HepG2 (cell line): ENCODE measurements at regions not wholly inside any gene's neighbourhood (a gene's known extent, or its start where the extent isn't known, plus 50 kb on each side); places are given as distances from the start of the nearest gene placed in this dataset.

Source experiments
- ATAC-seq: fragments of 200-7000 bp; cut with Tn5 transposase; 3 replicates; pipeline ENCODE4 v1.9.1; 2020; ENCODE audit warnings: mild to moderate bottlenecking, moderate library complexity
- BruUV-seq: library from RNA; stranded (reverse); fragments of 400-500 nt; replicated peaks from 2 replicates; lab custom pipeline; 2021; lab: Mats Ljungman, UMichigan
- CTCF ChIA-PET: fragments of 300-600 bp; formaldehyde crosslinking; extraction: SDS; loops from one replicate; lab custom pipeline; 2021; ENCODE audit warnings: low total read pairs, inconsistent platforms, low intra/inter-chr PET ratio; lab: Yijun Ruan, JAX
- POLR2A ChIA-PET: fragments of 350-600 bp; sonication (Branson Sonifier 250); formaldehyde crosslinking; loops from one replicate; lab custom pipeline; 2020; ENCODE audit warnings: antibody characterized with exemption, inconsistent platforms; lab: Yijun Ruan, JAX
- DNase-seq: peaks from one replicate; pipeline ENCODE4 v3.0.0-alpha.2; 2015; ENCODE audit warnings: low spot score
- FAIRE-seq: peaks from 3 replicates; lab custom pipeline; 2011; peaks lifted over from hg19 to GRCh38; lab: Jason Lieb, UNC
- H2AFZ ChIP-seq: one replicate; pipeline ENCODE4 v1.6.1; 2011; ENCODE audit warnings: low read length, inconsistent platforms
- H3K27ac ChIP-seq: fragments of 300-600 bp; 3 replicates; pipeline ENCODE4 v1.8.0; 2011; ENCODE audit warnings: mixed run types, mild to moderate bottlenecking, mixed read lengths, low read length, inconsistent platforms; ENCODE audit not compliant: insufficient read depth; ENCODE audit errors: extremely low read length
- H3K27me3 ChIP-seq, 2 experiments: fragments of 200-600 bp in 1 of 2; 2 replicates in 1 of 2; 3 replicates in 1 of 2; pipeline versions ENCODE4 v1.6.0 to v1.8.0; 2011; ENCODE audit warnings: low read length in 2 of 2, mild to moderate bottlenecking in 2 of 2, moderate library complexity in 2 of 2, inconsistent platforms in 1 of 2; ENCODE audit not compliant: insufficient read depth in 2 of 2, control insufficient read depth in 1 of 2
- H3K36me3 ChIP-seq, 2 experiments: fragments of 200-600 bp in 1 of 2; replicated peaks in 1 of 2; 2 replicates in 1 of 2; 3 replicates in 1 of 2; pipeline versions ENCODE4 v1.5.1 to v1.8.0; 2011; ENCODE audit warnings: low read length in 2 of 2, inconsistent platforms in 1 of 2; ENCODE audit not compliant: insufficient read depth in 2 of 2, control insufficient read depth in 1 of 2
- H3K4me1 ChIP-seq: 2 replicates; pipeline ENCODE4 v1.5.1; 2012; ENCODE audit warnings: low read length, inconsistent platforms; ENCODE audit not compliant: insufficient read depth
- H3K4me2 ChIP-seq: 2 replicates; pipeline ENCODE4 v1.6.0; 2011; ENCODE audit warnings: low read depth, low read length, inconsistent platforms
- H3K4me3 ChIP-seq, 3 experiments: fragments of 200-600 bp in 1 of 3; sonication (generic), shearing (Covaris generic) in 1 of 3; replicated peaks in 1 of 3; 2 replicates each; pipeline ENCODE4 v1.5.1; 2011 to 2016; ENCODE audit warnings: low read length in 3 of 3, inconsistent platforms in 2 of 3, low read depth in 2 of 3, mild to moderate bottlenecking in 2 of 3, control low read depth in 1 of 3, mixed read lengths in 1 of 3; ENCODE audit not compliant: insufficient read depth in 1 of 3
- H3K79me2 ChIP-seq: one replicate; pipeline ENCODE4 v1.6.1; 2011; ENCODE audit warnings: low read length, inconsistent platforms; ENCODE audit not compliant: insufficient read depth
- H3K9ac ChIP-seq: 2 replicates; pipeline ENCODE4 v1.6.0; 2011; ENCODE audit warnings: mild to moderate bottlenecking, low read depth, low read length, inconsistent platforms; ENCODE audit not compliant: insufficient read depth
- H3K9me3 ChIP-seq: 2 replicates; pipeline ENCODE4 v1.5.1; 2012; ENCODE audit warnings: mild to moderate bottlenecking, low read length
- H4K20me1 ChIP-seq: 2 replicates; pipeline ENCODE4 v1.6.0; 2011; ENCODE audit warnings: inconsistent platforms, mild to moderate bottlenecking, low read length, moderate library complexity; ENCODE audit not compliant: insufficient read depth
- HOXA9 ChIP-seq: sonication (generic); formaldehyde crosslinking; IDR thresholded peaks from 2 replicates; pipeline ENCODE4 v1.8.1; 2022; ENCODE audit warnings: missing genetic modification reagents, mild to moderate bottlenecking, moderate library complexity, borderline replicate concordance
- MXD4 ChIP-seq: IDR thresholded peaks from 2 replicates; pipeline ENCODE4 v1.6.1; 2016; ENCODE audit warnings: mild to moderate bottlenecking, missing biosample characterization, missing genetic modification reagents
- SAP130 ChIP-seq: IDR thresholded peaks from 2 replicates; pipeline ENCODE4 v1.6.1; 2016; ENCODE audit warnings: low read depth
- TP53 ChIP-seq: sonication (generic); formaldehyde crosslinking; conservative IDR thresholded peaks from 2 replicates; pipeline ENCODE4 v1.4.0; 2020; ENCODE audit warnings: missing genetic modification reagents
- ZNF589 ChIP-seq: sonication (generic); formaldehyde crosslinking; conservative IDR thresholded peaks from 2 replicates; pipeline ENCODE4 v1.8.0; 2022; ENCODE audit warnings: mild to moderate bottlenecking, moderate library complexity, missing genetic modification reagents
- ZNF761 ChIP-seq: sonication (generic); formaldehyde crosslinking; conservative IDR thresholded peaks from 2 replicates; pipeline ENCODE4 v1.4.0; 2020; ENCODE audit warnings: mild to moderate bottlenecking, missing genetic modification reagents
- ZNF841 ChIP-seq: sonication (generic); formaldehyde crosslinking; IDR thresholded peaks from 2 replicates; pipeline ENCODE4 v1.8.1; 2023; ENCODE audit warnings: missing genetic modification reagents, borderline replicate concordance
- WGBS: methylation state at CpG from one replicate; pipeline ENCODE4 v1.1.6; 2017; ENCODE audit warnings: low lambda C conversion rate; 5-methylcytosine and 5-hydroxymethylcytosine counted together
- in situ Hi-C: cut with HindIII; loops from 2 replicates; pipeline ENCODE4 v1.10.0; 2017; ENCODE audit warnings: low pct_unique_long_range_greater_than_20kb; ENCODE audit not compliant: extremely low pct_ligation_motif_present
- intact Hi-C: fragments of 100-400 bp; cut with micrococcal nuclease; formaldehyde crosslinking; loops from one replicate; pipeline ENCODE4 v1.10.0; 2022; ENCODE audit not compliant: unreplicated experiment
- TF ChIP-seq, protein P1 (sequence below): sonication (generic); formaldehyde crosslinking; conservative IDR thresholded peaks from 2 replicates; pipeline ENCODE4 v1.4.0; 2020; ENCODE audit warnings: missing genetic modification reagents
- TF ChIP-seq, protein P2 (sequence below): sonication (generic); formaldehyde crosslinking; IDR thresholded peaks from 2 replicates; pipeline ENCODE4 v1.5.0; 2020; ENCODE audit warnings: mild to moderate bottlenecking, missing genetic modification reagents

DNA sequence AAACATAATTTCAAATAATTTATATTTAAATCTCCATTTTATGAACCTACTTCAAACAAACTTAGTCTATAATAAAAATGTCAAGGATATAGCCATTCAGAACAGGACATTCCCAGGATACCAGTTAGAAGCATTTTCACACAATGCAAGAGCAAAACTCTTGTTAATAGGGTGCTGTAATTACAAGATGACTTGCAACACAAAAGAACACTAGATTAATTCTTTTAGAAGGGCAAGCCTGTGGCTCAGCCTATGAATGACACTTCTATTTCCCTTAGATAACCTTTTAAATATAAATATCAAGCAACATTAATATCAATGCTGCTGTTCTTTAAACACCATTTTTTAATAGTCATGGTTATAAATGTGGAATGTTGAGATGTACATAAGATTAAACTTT is 157.9 kb upstream of the SCN7A start (continued):
- TF ChIP-seq, protein P1, sequence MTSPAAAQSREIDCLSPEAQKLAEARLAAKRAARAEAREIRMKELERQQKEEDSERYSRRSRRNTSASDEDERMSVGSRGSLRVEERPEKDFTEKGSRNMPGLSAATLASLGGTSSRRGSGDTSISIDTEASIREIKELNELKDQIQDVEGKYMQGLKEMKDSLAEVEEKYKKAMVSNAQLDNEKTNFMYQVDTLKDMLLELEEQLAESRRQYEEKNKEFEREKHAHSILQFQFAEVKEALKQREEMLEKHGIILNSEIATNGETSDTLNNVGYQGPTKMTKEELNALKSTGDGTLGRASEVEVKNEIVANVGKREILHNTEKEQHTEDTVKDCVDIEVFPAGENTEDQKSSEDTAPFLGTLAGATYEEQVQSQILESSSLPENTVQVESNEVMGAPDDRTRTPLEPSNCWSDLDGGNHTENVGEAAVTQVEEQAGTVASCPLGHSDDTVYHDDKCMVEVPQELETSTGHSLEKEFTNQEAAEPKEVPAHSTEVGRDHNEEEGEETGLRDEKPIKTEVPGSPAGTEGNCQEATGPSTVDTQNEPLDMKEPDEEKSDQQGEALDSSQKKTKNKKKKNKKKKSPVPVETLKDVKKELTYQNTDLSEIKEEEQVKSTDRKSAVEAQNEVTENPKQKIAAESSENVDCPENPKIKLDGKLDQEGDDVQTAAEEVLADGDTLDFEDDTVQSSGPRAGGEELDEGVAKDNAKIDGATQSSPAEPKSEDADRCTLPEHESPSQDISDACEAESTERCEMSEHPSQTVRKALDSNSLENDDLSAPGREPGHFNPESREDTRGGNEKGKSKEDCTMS (CRISPR knock-in tag): no peak
- no peak for TF ChIP-seq HOXA9 (CRISPR knock-in tag)
- TF ChIP-seq ZNF841: no peak
- no peak for TF ChIP-seq SAP130 (CRISPR knock-in tag)
- TF ChIP-seq, protein P2, sequence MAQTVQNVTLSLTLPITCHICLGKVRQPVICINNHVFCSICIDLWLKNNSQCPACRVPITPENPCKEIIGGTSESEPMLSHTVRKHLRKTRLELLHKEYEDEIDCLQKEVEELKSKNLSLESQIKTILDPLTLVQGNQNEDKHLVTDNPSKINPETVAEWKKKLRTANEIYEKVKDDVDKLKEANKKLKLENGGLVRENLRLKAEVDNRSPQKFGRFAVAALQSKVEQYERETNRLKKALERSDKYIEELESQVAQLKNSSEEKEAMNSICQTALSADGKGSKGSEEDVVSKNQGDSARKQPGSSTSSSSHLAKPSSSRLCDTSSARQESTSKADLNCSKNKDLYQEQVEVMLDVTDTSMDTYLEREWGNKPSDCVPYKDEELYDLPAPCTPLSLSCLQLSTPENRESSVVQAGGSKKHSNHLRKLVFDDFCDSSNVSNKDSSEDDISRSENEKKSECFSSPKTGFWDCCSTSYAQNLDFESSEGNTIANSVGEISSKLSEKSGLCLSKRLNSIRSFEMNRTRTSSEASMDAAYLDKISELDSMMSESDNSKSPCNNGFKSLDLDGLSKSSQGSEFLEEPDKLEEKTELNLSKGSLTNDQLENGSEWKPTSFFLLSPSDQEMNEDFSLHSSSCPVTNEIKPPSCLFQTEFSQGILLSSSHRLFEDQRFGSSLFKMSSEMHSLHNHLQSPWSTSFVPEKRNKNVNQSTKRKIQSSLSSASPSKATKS (CRISPR knock-in tag): no peak

DNA sequence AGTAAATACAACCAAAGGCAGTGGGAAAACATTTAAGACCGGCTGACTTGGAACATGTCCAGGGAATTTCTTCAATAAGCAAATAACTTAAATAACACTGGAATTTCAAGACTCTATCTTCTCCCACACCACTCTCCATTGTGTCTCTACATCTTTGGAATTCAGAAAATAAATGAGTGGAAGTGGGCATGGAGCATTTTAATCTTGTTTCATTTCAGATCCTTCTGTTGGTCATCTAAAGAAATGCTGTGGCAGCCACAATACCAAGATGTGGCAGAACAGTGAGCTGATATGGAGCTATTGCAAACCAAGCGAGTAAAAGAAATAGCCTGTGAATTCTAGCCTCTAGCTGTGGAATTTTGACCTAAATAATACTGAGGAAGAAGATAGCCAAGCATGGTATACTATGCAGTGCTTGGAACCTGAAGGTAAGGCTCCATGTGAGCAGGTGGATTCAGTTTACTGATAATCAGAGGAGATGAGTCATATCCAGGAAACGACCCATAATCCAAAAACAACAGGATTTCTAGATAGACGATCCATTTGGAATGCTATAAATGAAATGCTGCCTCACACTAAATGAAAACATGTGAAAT is 157.1 kb upstream of the SCN7A start:
- CTCF ChIA-PET: no interaction called here
- no peaks in the 10 kb centered on the region for H3K79me2 ChIP-seq
- no peaks in the 10 kb centered on the region for H3K36me3 ChIP-seq
- TF ChIP-seq ZNF761 (CRISPR knock-in tag): no peak
- no peak for TF ChIP-seq ZNF589 (CRISPR knock-in tag)
- no peak for TF ChIP-seq TP53
- no peak for TF ChIP-seq MXD4 (CRISPR knock-in tag)
- H2AFZ ChIP-seq: no peak overlapping the region
- H4K20me1 ChIP-seq: no peaks in the 10 kb centered on the region
- H3K9ac ChIP-seq: no peak overlapping the region
- no peak overlapping the region for H3K4me2 ChIP-seq
- H3K27me3 ChIP-seq: no peaks in the 10 kb centered on the region
- under 1% methylated on average over 4 of the region's 4 CpGs for WGBS
- intact Hi-C loops (no loop called here), in situ Hi-C loops (no loop called here)
- no peaks in the 10 kb centered on the region for H3K4me1 ChIP-seq
- DNase-seq (no peak), FAIRE-seq (no peak), ATAC-seq (no peak)
- no peak overlapping the region for H3K4me3 ChIP-seq
- H3K27ac ChIP-seq: no peak overlapping the region
- POLR2A ChIA-PET: no interaction called here
- no TSS peak for BruUV-seq
- H3K9me3 ChIP-seq: no peaks in the 10 kb centered on the region
